NT2/D1 (cell line): ENCODE measurements at regions not wholly inside any gene's neighbourhood (a gene's known extent, or its start where the extent isn't known, plus 50 kb on each side); places are given as distances from the start of the nearest gene placed in this dataset.

Experiments used
- SUZ12 ChIP-seq: IDR thresholded peaks from 2 replicates; pipeline ENCODE4 v1.6.1; 2011; ENCODE audit not compliant: insufficient read length, insufficient read depth; ENCODE audit errors: extremely low read depth
- YY1 ChIP-seq: IDR thresholded peaks from 2 replicates; pipeline ENCODE4 v1.6.1; 2011; ENCODE audit not compliant: insufficient read length, insufficient read depth
- ZNF274 ChIP-seq: IDR thresholded peaks from 2 replicates; pipeline ENCODE4 v1.6.1; 2011; ENCODE audit warnings: mild to moderate bottlenecking, low read depth, low read length

DNA sequence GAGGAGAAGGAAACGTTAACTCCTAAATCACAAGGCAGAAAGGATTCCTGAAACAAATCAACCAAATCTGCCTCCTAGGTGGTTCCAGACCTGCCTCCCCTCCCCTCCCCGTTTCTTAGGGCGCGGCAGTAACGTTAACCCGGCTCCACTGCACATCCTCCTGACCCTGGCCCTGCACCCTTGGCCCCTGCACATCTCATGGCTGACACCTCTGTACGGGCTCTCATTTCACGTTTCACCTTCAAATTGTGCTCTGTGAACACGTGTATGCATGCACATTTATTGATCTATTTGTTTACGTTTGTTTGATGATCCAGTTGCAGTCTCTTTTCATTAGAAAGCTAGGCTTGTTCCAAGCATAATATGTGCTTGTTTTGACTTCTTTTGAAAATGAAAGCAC lies 358.1 kb downstream of the ADGRD1 start:
- TF ChIP-seq YY1 (no peak), ZNF274 (no peak), SUZ12 (no peak)
